SK-N-SH (cell line): ENCODE measurements at regions not wholly inside any gene's neighbourhood (a gene's known extent, or its start where the extent isn't known, plus 50 kb on each side); places are given as distances from the start of the nearest gene placed in this dataset.

Experiments
- CTCF ChIA-PET: fragments of 300-600, 350-600 bp; formaldehyde crosslinking; extraction: SDS; loops from one replicate; lab custom pipeline; 2021; lab: Yijun Ruan, JAX
- POLR2A ChIA-PET: fragments of 350-600 bp; sonication (Branson Sonifier 250); formaldehyde crosslinking; extraction: SDS; loops from one replicate; lab custom pipeline; 2020; ENCODE audit warnings: antibody characterized with exemption, inconsistent platforms; lab: Yijun Ruan, JAX
- DNase-seq: peaks from one replicate; pipeline ENCODE4 v3.0.0; 2012
- H2AFZ ChIP-seq: fragments of 200-600 bp; sonication (generic); 2 replicates; pipeline ENCODE4 v1.8.1; 2016; ENCODE audit warnings: antibody characterized with exemption, mild to moderate bottlenecking, low read depth
- H3F3A ChIP-seq: fragments of 200-600 bp; sonication (generic); replicated peaks from 2 replicates; pipeline ENCODE3; 2016; ENCODE audit warnings: antibody characterized with exemption, mild to moderate bottlenecking; ENCODE audit not compliant: insufficient read depth
- H3K27ac ChIP-seq, 2 experiments: fragments of 200-500 bp in 1 of 2; fragments of 200-600 bp in 1 of 2; sonication (Bioruptor generic) in 1 of 2; sonication (generic), shearing (Covaris generic) in 1 of 2; 2 replicates each; pipeline versions ENCODE4 v1.5.1 to v1.6.1; 2014 to 2016; ENCODE audit warnings: low read depth in 2 of 2, inconsistent platforms in 1 of 2, low read length in 1 of 2, mild to moderate bottlenecking in 1 of 2, mixed read lengths in 1 of 2
- H3K27me3 ChIP-seq: fragments of 200-600 bp; sonication (generic), shearing (Covaris generic); 2 replicates; pipeline ENCODE4 v1.6.1; 2016; ENCODE audit warnings: mixed run types; ENCODE audit not compliant: insufficient read depth
- H3K36me3 ChIP-seq, 2 experiments: fragments of 200-500 bp in 1 of 2; fragments of 200-600 bp in 1 of 2; sonication (Bioruptor generic) in 1 of 2; sonication (generic) in 1 of 2; replicated peaks in 1 of 2; 2 replicates each; pipeline versions ENCODE3 to v1.5.1; 2014 to 2016; ENCODE audit warnings: low read length in 1 of 2, mild to moderate bottlenecking in 1 of 2; ENCODE audit not compliant: insufficient read depth in 2 of 2, control insufficient read depth in 1 of 2
- H3K4me1 ChIP-seq, 2 experiments: fragments of 200-500 bp in 1 of 2; fragments of 200-600 bp in 1 of 2; sonication (Bioruptor generic) in 1 of 2; sonication (generic), shearing (Covaris generic) in 1 of 2; 2 replicates each; pipeline versions ENCODE4 v1.5.1 to v1.6.1; 2014 to 2016; ENCODE audit warnings: low read depth in 1 of 2, low read length in 1 of 2, mixed run types in 1 of 2; ENCODE audit not compliant: insufficient read depth in 2 of 2, control insufficient read depth in 1 of 2
- H3K4me2 ChIP-seq: fragments of 200-600 bp; sonication (generic), shearing (Covaris generic); 2 replicates; pipeline ENCODE4 v1.6.1; 2017; ENCODE audit warnings: mixed run types
- H3K4me3 ChIP-seq, 2 experiments: fragments of 200-500 bp in 1 of 2; fragments of 200-600 bp in 1 of 2; sonication (Bioruptor generic) in 1 of 2; sonication (generic), shearing (Covaris generic) in 1 of 2; 2 replicates each; pipeline versions ENCODE4 v1.5.1 to v1.8.1; 2014 to 2016; ENCODE audit warnings: low read depth in 2 of 2, inconsistent platforms in 1 of 2, low read length in 1 of 2, mild to moderate bottlenecking in 1 of 2, mixed read lengths in 1 of 2, moderate library complexity in 1 of 2
- H3K79me2 ChIP-seq: fragments of 200-600 bp; sonication (generic); 2 replicates; pipeline ENCODE4 v1.8.1; 2017; ENCODE audit warnings: mild to moderate bottlenecking; ENCODE audit not compliant: insufficient read depth
- H3K9ac ChIP-seq: fragments of 200-600 bp; sonication (generic); 2 replicates; pipeline ENCODE4 v1.6.1; 2017; ENCODE audit warnings: mixed run types
- H3K9me2 ChIP-seq: fragments of 200-600 bp; sonication (generic); 2 replicates; pipeline ENCODE4 v1.6.1; 2017; ENCODE audit warnings: mixed run types
- H3K9me3 ChIP-seq: fragments of 200-600 bp; sonication (generic); 2 replicates; pipeline ENCODE4 v1.6.1; 2017; ENCODE audit warnings: mixed run types, mild to moderate bottlenecking, moderate library complexity
- H4K20me1 ChIP-seq: fragments of 200-600 bp; sonication (generic); 2 replicates; pipeline ENCODE4 v1.6.1; 2017; ENCODE audit warnings: mild to moderate bottlenecking, mixed run types; ENCODE audit not compliant: insufficient read depth
- ELF1 ChIP-seq: IDR thresholded peaks from 2 replicates; pipeline ENCODE4 v1.4.0; 2012
- EP300 ChIP-seq, 2 experiments: IDR thresholded peaks; 2 replicates each; pipeline versions ENCODE4 v1.4.0 to v1.6.1; 2012; ENCODE audit warnings: borderline replicate concordance in 1 of 2, low read depth in 1 of 2, low read length in 1 of 2
- EZH2phosphoT487 ChIP-seq: fragments of 200-600 bp; sonication (generic); IDR thresholded peaks from 2 replicates; pipeline ENCODE4 v1.6.1; 2017; ENCODE audit warnings: low read depth, mixed run types, mild to moderate bottlenecking, antibody characterized with exemption, moderate library complexity, borderline replicate concordance
- FOXJ3 ChIP-seq: sonication (generic); formaldehyde crosslinking; IDR thresholded peaks from 2 replicates; pipeline ENCODE4 v1.5.1; 2020; ENCODE audit warnings: mild to moderate bottlenecking, missing genetic modification reagents
- FOXM1 ChIP-seq: IDR thresholded peaks from 2 replicates; pipeline ENCODE4 v1.4.0; 2012; ENCODE audit warnings: low read depth, mild to moderate bottlenecking
- GABPA ChIP-seq: IDR thresholded peaks from 2 replicates; pipeline ENCODE4 v1.4.0; 2012; ENCODE audit warnings: low read depth, mild to moderate bottlenecking
- GATA2 ChIP-seq: sonication (generic); formaldehyde crosslinking; IDR thresholded peaks from 2 replicates; pipeline ENCODE4 v1.5.0; 2020; ENCODE audit warnings: mild to moderate bottlenecking, missing genetic modification reagents
- MXI1 ChIP-seq: IDR thresholded peaks from 2 replicates; pipeline ENCODE4 v1.6.1; 2012; ENCODE audit warnings: mild to moderate bottlenecking, low read depth, low read length, improper control_type of control experiment
- RCOR1 ChIP-seq: fragments of 150-350 bp; IDR thresholded peaks from 2 replicates; pipeline ENCODE4 v1.6.1; 2017; ENCODE audit warnings: antibody characterized with exemption, low read length
- WGBS: methylation state at CpG from one replicate; pipeline ENCODE4 v1.1.6; 2017; ENCODE audit warnings: low lambda C conversion rate; 5-methylcytosine and 5-hydroxymethylcytosine counted together
- TF ChIP-seq, protein P1 (sequence below): fragments of 150-350 bp; IDR thresholded peaks from 2 replicates; pipeline ENCODE4 v1.6.1; 2017; ENCODE audit warnings: antibody characterized with exemption, low read length, low read depth, borderline replicate concordance
- TF ChIP-seq, protein P2 (sequence below): fragments of 200-600 bp; sonication (generic); IDR thresholded peaks from 2 replicates; pipeline ENCODE4 v1.6.1; 2017; ENCODE audit warnings: antibody characterized with exemption, mild to moderate bottlenecking, moderate library complexity
- TF ChIP-seq, protein P3 (sequence below): fragments of 150-350 bp; IDR thresholded peaks from 2 replicates; pipeline ENCODE4 v1.6.1; 2016; ENCODE audit warnings: mild to moderate bottlenecking, low read depth, low read length

DNA sequence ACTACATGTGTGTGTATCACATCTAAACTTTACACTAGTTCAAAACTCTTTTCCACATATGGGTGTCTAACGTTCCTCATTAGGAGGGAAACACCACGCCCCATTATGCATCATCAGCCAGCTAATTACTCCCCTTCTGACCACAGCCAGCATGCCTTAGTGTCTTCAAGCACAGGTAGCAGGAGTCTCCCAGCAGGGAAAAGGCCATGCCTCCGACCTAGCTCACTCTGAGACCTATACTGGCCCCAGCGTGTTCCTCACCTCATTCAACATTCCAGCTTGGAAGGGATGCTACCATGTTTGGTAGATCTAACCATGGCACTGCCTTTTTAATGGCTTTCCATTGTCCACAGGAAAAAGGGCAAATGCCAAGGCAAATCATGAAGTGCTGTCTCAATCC, 66.1 kb upstream of the PRB2 start:
- Histone ChIP-seq H3F3A (no peaks in the 10 kb centered on the region), H3K9me2 (no peaks in the 10 kb centered on the region), H4K20me1 (no peaks in the 10 kb centered on the region), H3K36me3 (no peaks in the 10 kb centered on the region), H3K79me2 (no peaks in the 10 kb centered on the region), H3K9me3 (no peaks in the 10 kb centered on the region), H3K4me1 (no peaks in the 10 kb centered on the region; a peak in 1 of 4 replicates), H3K27ac (no peak overlapping the region), H2AFZ (no peak overlapping the region), H3K4me2 (no peak overlapping the region), H3K4me3 (no peak overlapping the region), H3K9ac (no peak overlapping the region), H3K27me3 (no peaks in the 10 kb centered on the region; the same call in 1 of the 2 replicates)
- ChIA-PET POLR2A (no interaction called here), CTCF (no interaction called here)
- TF ChIP-seq, protein P1, sequence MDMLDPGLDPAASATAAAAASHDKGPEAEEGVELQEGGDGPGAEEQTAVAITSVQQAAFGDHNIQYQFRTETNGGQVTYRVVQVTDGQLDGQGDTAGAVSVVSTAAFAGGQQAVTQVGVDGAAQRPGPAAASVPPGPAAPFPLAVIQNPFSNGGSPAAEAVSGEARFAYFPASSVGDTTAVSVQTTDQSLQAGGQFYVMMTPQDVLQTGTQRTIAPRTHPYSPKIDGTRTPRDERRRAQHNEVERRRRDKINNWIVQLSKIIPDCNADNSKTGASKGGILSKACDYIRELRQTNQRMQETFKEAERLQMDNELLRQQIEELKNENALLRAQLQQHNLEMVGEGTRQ: no peak
- TF ChIP-seq EZH2phosphoT487: no peak
- TF ChIP-seq MXI1: no peak
- TF ChIP-seq FOXM1: no peak
- no peak for TF ChIP-seq ELF1
- TF ChIP-seq, protein P2, sequence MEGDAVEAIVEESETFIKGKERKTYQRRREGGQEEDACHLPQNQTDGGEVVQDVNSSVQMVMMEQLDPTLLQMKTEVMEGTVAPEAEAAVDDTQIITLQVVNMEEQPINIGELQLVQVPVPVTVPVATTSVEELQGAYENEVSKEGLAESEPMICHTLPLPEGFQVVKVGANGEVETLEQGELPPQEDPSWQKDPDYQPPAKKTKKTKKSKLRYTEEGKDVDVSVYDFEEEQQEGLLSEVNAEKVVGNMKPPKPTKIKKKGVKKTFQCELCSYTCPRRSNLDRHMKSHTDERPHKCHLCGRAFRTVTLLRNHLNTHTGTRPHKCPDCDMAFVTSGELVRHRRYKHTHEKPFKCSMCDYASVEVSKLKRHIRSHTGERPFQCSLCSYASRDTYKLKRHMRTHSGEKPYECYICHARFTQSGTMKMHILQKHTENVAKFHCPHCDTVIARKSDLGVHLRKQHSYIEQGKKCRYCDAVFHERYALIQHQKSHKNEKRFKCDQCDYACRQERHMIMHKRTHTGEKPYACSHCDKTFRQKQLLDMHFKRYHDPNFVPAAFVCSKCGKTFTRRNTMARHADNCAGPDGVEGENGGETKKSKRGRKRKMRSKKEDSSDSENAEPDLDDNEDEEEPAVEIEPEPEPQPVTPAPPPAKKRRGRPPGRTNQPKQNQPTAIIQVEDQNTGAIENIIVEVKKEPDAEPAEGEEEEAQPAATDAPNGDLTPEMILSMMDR: no peak
- no peak for TF ChIP-seq GABPA
- DNase-seq: no peak
- WGBS: 0% methylated on average over 2 of the region's 4 CpGs

DNA sequence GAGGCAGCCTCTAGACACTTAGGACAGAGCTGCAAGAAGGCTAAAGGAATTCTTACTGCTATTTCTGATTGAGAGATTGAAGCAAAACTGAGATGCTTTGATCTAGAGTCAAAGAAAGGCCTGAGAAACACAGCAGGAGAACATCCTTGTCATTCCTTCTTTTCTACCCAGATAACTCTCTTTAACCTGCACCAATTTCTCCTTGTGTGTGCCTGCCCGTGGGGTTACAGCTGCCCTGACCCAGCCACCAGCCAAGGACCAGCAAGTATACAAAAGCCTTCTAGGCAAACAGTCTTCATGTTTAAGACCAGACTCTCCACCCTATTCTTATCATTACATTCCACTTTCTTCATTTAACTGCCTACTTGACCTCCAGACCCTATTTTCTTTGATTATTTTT, 81.7 kb upstream of the PRB2 start:
- H3K4me3 ChIP-seq: no peak overlapping the region
- H3K36me3 ChIP-seq: no peaks in the 10 kb centered on the region
- no peak overlapping the region for H2AFZ ChIP-seq
- no peaks in the 10 kb centered on the region for H3K9me2 ChIP-seq
- no peaks in the 10 kb centered on the region for H4K20me1 ChIP-seq
- no peak overlapping the region for H3K9ac ChIP-seq
- H3K4me2 ChIP-seq: no peak overlapping the region
- DNase-seq: no peak
- ChIA-PET POLR2A (no interaction called here), CTCF (interaction anchor here (0.9 kb wide), 1 partner anchor 248 kb away, joined by 3 read pairs; no protein-coding TSS in a partner anchor)
- 0% methylated on average over 1 of the region's 1 CpG for WGBS
- no peaks in the 10 kb centered on the region for H3F3A ChIP-seq
- no peaks in the 10 kb centered on the region for H3K9me3 ChIP-seq
- no peaks in the 10 kb centered on the region for H3K4me1 ChIP-seq
- H3K79me2 ChIP-seq: no peaks in the 10 kb centered on the region
- no peak overlapping the region for H3K27ac ChIP-seq
- TF ChIP-seq, protein P2: no peak
- TF ChIP-seq, protein P3, sequence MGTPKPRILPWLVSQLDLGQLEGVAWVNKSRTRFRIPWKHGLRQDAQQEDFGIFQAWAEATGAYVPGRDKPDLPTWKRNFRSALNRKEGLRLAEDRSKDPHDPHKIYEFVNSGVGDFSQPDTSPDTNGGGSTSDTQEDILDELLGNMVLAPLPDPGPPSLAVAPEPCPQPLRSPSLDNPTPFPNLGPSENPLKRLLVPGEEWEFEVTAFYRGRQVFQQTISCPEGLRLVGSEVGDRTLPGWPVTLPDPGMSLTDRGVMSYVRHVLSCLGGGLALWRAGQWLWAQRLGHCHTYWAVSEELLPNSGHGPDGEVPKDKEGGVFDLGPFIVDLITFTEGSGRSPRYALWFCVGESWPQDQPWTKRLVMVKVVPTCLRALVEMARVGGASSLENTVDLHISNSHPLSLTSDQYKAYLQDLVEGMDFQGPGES: no peak
- TF ChIP-seq EP300 (IDR thresholded peaks at IDR 0.05; ENCODE audit: borderline replicate concordance in 1 of 2, low read depth in 1 of 2, low read length in 1 of 2) (no peak), ELF1 (no peak), GABPA (no peak), FOXJ3 (CRISPR knock-in tag) (no peak), RCOR1 (no peak), GATA2 (CRISPR knock-in tag) (no peak)
- H3K27me3 ChIP-seq: no peaks in the 10 kb centered on the region
